HL-60 (cell line): ENCODE measurements at regions not wholly inside any gene's neighbourhood (a gene's known extent, or its start where the extent isn't known, plus 50 kb on each side); places are given as distances from the start of the nearest gene placed in this dataset.

Experiments
- CTCF ChIP-seq: IDR thresholded peaks from one replicate; pipeline ENCODE4 v1.5.1; 2011; ENCODE audit warnings: low read length, control low read depth, inconsistent platforms; ENCODE audit not compliant: insufficient read depth
- POLR2AphosphoS5 ChIP-seq: IDR thresholded peaks from 2 replicates; pipeline ENCODE4 v1.6.1; 2012; ENCODE audit warnings: low read depth

DNA sequence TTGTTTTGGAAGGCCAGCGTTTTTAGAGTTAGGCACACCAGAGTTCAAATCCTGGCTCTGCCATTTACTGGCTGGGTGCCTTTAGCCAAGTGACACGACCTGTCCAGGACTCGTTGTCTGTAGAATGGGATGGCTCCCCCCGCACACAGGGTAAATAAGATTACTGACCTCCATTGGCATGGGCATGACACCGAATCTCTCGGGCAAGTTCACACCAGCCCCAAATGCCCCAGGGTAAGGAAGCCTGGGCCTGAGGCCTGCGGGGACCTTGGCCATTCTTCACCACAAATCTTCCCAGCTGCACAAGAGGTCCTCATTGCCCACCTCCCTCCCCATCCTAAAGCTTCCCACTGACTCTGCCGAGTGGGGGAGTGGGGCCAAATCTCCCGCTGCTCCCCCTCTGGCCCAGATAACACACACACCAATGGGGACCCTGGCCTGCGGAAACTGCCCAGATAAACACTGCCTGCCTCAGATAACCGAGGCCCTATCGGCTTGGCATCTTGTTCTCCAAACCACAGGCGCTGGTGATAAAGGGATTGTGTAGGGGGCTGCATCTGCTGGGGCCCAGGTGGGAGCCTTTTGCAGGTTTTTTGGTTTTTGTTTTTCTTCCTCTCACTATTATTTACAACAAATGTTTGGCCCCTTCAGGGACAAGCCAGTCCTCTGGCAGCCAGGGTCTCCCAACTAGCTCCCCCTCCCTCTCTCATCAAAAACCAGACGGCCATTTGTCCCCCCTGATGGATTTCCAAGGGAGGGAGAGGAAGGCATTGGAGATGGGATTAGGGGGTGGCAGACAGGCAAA is 75.0 kb upstream of the LHX1 start:
- TF ChIP-seq CTCF = no peak
- TF ChIP-seq POLR2AphosphoS5 = no peak
